ENCODE measurements at regions not wholly inside any gene's neighbourhood (a gene's known extent, or its start where the extent isn't known, plus 50 kb on each side); places are given as distances from the start of the nearest gene placed in this dataset.

- DNase-seq (ENCODE audit: low read depth) = no peak
Observed at GRCh38 chr3:72376956-72377710, 471.1 kb downstream of the SHQ1 start.

- no peak for DNase-seq (ENCODE audit: low read depth)
Observed at GRCh38 chr3:72375237-72376076, 472.8 kb downstream of the SHQ1 start.

- no peak for DNase-seq (ENCODE audit: low read depth)
Observed at GRCh38 chr3:72373139-72373538, 475.1 kb downstream of the SHQ1 start.

GRCh38 chr3:72372161-72372560 is 476.1 kb downstream of the SHQ1 start:
- DNase-seq (ENCODE audit: low read depth) = no peak

GRCh38 chr3:72371431-72371830 is 476.8 kb downstream of the SHQ1 start:
- DNase-seq (ENCODE audit: low read depth) = no peak

GRCh38 chr3:72370947-72371346 is 477.3 kb downstream of the SHQ1 start:
- DNase-seq (ENCODE audit: low read depth) = no peak

GRCh38 chr3:72369681-72370080 is 478.6 kb downstream of the SHQ1 start:
- DNase-seq (ENCODE audit: low read depth) = no peak

GRCh38 chr3:72368331-72368975 is 479.8 kb downstream of the SHQ1 start:
- no peak for DNase-seq (ENCODE audit: low read depth)

- DNase-seq (ENCODE audit: low read depth) = no peak
Observed at GRCh38 chr3:72361990-72362389, 486.3 kb downstream of the SHQ1 start.

- no peak for DNase-seq (ENCODE audit: low read depth)
Observed at GRCh38 chr3:72359743-72360142, 488.5 kb downstream of the SHQ1 start.

- DNase-seq (ENCODE audit: low read depth) = no peak
Observed at GRCh38 chr3:72355168-72355567, 493.1 kb downstream of the SHQ1 start.

GRCh38 chr3:72354486-72354885 is 493.8 kb downstream of the SHQ1 start:
- no peak for DNase-seq (ENCODE audit: low read depth)

GRCh38 chr3:72353236-72354128 is 494.8 kb downstream of the SHQ1 start:
- DNase-seq (ENCODE audit: low read depth) = no peak

- DNase-seq (ENCODE audit: low read depth) = no peak
Observed at GRCh38 chr3:72352176-72352575, 496.1 kb downstream of the SHQ1 start.

GRCh38 chr3:72351536-72351935 is 496.7 kb downstream of the SHQ1 start:
- DNase-seq (ENCODE audit: low read depth) = no peak

- no peak for DNase-seq (ENCODE audit: low read depth)
Observed at GRCh38 chr3:72350761-72351505, 497.3 kb downstream of the SHQ1 start.

GRCh38 chr3:72348357-72348756 is 499.9 kb downstream of the SHQ1 start:
- DNase-seq (ENCODE audit: low read depth) = no peak

GRCh38 chr3:72347819-72348319 is 500.4 kb downstream of the SHQ1 start:
- peak; percentile 38 for DNase-seq (ENCODE audit: low read depth)

GRCh38 chr3:72346526-72346926 is 501.7 kb downstream of the SHQ1 start:
- DNase-seq (ENCODE audit: low read depth) = peak; percentile 89

- no peak for DNase-seq (ENCODE audit: low read depth)
Observed at GRCh38 chr3:72345980-72346379, 502.3 kb downstream of the SHQ1 start.

All from renal cortical epithelial cell (primary cell).